ENCODE measurements at regions not wholly inside any gene's neighbourhood (a gene's known extent, or its start where the extent isn't known, plus 50 kb on each side); places are given as distances from the start of the nearest gene placed in this dataset.

DNA sequence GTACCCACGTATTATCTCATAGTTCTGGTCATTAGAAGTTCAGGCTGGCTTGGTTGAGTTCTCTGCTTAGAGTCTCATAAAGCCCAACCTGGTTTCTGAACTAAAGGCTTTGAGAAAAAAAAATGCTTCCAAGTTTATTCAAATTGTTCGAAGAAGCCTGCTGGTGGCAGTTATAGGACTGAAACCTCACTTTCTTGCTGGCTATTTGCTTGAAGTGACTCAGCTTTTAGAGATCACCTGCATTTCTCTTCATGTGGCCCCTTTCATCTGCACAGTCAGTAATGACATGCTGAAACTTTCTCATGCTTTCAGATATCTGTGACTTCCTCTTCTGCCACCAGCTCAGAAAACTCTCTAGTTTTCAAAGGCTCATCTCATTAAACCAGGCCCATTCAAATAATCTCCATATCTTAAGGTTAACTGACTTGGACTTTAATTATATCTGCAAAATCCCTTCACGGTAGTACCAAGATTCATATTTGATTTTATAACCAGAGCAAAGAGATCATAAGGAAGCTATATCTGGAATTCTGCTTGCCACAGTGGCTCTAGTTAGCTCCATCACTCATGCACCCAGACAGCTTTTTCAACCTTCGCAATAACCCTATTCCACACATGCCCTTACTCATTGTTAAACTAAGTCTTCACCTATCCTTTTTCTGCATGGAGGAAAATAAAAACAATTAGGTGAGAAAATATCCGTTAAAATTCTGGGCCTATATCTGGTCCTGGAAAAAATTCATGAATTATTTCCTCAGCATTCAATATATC, 433.8 kb upstream of the CBLB start:
- TF ChIP-seq, protein P1, sequence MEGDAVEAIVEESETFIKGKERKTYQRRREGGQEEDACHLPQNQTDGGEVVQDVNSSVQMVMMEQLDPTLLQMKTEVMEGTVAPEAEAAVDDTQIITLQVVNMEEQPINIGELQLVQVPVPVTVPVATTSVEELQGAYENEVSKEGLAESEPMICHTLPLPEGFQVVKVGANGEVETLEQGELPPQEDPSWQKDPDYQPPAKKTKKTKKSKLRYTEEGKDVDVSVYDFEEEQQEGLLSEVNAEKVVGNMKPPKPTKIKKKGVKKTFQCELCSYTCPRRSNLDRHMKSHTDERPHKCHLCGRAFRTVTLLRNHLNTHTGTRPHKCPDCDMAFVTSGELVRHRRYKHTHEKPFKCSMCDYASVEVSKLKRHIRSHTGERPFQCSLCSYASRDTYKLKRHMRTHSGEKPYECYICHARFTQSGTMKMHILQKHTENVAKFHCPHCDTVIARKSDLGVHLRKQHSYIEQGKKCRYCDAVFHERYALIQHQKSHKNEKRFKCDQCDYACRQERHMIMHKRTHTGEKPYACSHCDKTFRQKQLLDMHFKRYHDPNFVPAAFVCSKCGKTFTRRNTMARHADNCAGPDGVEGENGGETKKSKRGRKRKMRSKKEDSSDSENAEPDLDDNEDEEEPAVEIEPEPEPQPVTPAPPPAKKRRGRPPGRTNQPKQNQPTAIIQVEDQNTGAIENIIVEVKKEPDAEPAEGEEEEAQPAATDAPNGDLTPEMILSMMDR (conservative IDR thresholded peaks at IDR 0.05; ENCODE audit: low read length): no peak
- no peak for TF ChIP-seq EZH2phosphoT487 (IDR thresholded peaks at IDR 0.05; ENCODE audit: borderline replicate concordance)
